ENCODE measurements at regions not wholly inside any gene's neighbourhood (a gene's known extent, or its start where the extent isn't known, plus 50 kb on each side); places are given as distances from the start of the nearest gene placed in this dataset.
"Not testable (repeated sequence)": the region's sequence is repeated elsewhere in the genome, so short reads cannot be mapped to it uniquely, and the experiment has no call there.

DNA sequence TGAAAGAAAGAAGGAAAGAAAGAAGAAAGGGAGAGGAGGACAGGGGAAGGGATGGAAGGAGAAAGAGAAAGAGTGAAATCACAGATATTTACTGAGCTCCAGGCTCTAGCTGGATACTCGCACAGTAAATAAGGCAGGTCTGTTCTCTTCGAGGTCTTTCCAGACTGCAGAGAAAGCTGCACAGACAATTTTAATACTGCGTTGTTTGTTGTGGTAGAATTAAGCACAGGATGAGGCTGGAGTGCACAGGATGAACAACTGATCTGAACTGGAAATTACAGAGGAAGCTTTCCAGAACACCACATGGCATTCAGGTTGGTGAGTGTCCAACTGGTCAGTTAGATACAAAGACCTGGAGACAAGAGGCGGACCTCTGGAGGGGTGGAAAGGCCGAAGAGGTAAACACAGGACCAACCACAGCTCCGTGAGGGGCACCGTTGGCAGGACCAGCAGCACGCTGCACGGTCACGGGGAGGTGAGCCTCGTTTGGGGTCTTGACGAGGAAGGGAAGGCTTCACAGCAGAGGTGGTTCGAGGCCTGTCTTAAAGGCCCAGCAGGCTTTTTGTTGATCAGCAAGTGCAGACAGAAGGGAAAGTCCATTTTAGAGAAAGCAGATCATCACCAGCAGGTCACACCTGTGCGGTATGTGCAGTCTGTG is 121.7 kb downstream of the ATP6V0E2 start:
- not testable (repeated sequence) for DNase-seq

DNA sequence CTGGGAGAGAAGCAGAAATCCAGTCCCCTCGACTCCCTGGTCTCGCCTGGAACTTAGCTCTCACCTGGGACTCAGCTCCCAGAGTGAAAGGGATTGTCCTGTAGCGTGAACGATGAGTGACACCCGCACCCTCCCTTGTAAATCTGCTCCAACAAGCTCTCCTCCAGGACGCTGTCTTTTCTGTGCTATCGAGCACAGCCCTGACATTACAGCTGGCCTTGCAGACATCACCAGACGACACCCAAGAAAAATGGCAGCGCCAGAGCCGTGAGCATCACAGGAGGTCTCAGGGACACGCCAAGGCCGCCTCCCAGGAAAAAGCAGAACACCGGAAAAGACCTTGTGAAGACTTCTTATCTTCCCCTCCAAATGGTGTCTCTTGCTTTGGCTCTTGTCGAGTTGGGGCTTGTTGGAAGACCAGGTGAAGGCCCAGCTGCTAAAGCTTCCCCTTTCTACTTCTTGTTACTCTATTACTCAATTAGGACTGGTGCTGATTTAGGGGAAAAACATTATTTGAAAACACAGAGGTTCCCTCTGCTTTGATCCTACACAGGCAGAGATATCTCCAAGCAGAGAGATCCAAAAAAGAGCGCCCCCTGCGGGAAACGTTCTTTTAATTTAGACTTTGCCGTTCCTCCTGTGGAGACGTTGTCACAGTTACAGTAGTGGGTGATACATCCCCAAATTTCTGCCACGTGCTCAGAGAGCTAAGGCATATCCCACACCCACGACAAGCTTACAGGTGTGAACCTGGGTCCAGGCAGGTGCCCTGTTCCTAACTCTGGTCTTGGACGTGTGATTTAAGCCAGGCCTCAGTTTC is 127.2 kb downstream of the ATP6V0E2 start:
- DNase-seq, result not testable (repeated sequence)

DNA sequence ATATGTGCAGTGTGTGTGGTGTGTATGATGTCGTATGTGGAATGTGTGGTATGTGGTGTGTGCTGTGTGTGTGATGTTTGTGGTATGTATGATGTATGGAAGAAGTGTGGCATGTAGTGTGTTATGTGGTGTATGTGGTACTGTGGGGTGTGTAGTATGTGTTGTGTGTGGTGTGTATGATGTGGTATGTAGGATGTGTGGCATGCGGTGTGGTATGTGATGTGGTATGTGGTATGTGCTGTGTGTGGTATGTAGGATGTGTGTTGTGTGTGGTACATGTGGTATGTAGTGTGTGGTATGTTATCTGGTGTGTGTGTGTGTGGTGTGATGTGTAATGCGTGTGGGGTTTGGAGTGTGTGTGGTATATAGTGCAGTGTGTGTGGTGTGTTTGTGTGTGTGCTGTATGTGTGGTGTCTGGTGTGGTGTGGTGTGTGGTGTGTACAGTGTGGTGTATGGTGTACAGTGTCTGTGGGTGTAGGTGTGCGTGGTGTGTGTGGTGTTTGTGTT is 129.6 kb downstream of the ATP6V0E2 start:
- DNase-seq, result no peak

DNA sequence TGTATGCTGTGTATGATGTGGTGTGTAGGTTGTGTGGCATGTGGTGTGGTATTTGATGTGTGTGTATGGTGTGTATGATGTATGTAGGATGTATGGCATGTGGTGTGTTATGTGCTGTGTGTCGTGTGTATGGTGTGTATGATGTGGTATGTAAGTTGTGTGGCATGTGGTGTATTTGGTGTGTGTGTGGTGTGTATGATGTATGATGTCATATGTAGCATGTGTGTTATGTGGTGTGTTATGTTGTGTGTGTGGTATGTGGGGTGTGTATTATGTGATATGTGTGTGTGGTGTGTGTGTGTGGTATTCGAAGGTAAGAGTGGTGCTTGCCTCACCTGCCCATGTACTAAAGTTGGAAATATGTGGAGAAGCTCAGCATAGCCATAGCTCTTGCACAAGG is 130.2 kb downstream of the ATP6V0E2 start:
- DNase-seq, result not testable (repeated sequence)

DNA sequence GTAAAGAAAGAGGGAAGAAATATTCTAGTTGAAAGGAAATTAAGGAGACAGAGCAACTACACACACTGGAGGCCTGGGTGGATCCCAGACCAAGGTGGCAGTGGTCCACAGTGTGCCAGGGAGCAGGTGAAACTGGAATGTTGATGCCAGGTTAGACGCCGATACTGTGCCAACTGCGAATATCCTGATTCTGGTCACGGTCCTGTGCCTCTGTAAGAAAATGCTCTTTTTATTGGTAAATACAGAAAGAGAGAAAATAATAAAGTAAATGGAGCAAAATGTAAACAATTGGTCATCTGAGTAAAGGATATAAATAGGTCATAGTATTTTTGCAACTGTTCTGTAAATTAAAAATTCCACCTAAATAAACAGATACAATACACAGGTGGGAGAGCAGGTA is 131.1 kb downstream of the ATP6V0E2 start:
- not testable (repeated sequence) for DNase-seq

DNA sequence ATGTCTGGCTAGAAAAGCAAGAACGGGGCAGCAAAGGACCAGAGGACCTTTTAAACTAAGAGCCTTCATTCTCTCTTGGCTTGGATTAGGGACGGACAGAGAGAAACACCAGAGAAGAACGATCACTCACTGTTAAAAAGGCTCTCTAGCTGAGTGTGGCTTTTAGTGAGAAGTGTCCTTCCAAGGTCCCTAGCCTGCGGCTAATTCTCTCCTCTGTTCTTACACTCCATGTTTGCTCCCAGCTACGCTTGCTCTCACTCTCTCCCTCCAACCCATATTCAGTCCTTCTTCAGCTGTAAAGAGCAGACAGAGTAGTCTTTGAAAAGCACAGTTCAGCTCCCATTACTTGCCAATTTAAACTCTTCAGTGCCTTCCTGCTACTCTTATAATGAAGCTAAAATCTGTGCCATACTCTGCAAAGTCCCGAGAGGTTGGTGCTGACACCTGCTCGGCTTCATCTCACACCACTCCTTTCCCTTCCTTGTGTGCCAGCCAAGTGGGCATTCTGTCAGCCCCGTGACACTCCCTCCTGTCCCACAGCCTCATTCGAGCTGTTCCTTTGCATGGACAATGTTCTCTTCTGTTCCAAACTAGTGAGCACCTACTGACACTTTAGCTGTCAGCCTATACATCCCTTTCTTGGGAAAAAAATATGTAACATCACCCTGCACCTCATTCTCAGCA is 136.0 kb downstream of the ATP6V0E2 start:
- DNase-seq, result not testable (repeated sequence)

DNA sequence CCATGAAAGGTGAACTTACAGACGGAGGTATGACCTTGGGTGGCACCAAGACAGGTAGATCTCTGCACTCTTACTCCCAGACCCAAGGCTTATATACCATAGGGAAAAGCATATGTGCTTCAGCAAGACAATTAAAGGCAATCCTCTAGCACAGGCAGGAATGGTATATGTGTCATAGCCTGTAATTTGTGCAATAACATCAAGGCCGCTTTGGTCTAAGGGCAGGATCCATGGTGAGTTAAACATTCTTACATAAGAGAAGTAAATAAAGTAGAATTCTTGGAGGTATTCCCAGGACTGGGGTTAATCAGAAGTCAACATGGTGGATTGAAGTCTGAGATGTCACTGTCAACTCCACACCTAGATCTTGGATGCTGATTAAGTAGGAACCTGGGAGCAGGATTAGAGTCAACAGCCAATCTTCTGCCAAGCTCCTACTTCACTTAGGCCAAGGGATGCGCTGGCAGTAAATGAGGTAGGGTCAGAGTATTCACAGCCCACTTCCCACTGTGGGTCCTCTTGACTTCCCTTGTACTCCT is 143.0 kb downstream of the ATP6V0E2 start:
- DNase-seq, result not testable (repeated sequence)

DNA sequence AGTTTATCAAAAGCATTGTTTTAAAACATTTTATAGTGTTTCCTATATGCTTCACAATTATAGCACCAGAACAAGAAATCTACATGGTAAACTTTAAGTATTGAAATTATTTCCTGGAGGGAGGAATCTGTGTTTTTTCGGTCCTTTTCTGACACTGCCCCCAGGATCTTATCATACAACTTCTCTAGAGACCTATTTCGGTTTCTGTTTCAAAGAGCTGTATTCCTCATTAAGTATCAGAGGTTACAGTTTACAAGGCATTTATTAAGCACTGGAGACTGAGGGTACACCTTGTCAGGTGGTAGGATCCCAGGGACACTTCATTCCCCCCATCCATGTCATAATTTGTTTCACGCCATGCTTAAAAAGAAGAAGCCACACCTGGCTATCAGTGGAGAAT is 146.4 kb downstream of the ATP6V0E2 start:
- not testable (repeated sequence) for DNase-seq

DNA sequence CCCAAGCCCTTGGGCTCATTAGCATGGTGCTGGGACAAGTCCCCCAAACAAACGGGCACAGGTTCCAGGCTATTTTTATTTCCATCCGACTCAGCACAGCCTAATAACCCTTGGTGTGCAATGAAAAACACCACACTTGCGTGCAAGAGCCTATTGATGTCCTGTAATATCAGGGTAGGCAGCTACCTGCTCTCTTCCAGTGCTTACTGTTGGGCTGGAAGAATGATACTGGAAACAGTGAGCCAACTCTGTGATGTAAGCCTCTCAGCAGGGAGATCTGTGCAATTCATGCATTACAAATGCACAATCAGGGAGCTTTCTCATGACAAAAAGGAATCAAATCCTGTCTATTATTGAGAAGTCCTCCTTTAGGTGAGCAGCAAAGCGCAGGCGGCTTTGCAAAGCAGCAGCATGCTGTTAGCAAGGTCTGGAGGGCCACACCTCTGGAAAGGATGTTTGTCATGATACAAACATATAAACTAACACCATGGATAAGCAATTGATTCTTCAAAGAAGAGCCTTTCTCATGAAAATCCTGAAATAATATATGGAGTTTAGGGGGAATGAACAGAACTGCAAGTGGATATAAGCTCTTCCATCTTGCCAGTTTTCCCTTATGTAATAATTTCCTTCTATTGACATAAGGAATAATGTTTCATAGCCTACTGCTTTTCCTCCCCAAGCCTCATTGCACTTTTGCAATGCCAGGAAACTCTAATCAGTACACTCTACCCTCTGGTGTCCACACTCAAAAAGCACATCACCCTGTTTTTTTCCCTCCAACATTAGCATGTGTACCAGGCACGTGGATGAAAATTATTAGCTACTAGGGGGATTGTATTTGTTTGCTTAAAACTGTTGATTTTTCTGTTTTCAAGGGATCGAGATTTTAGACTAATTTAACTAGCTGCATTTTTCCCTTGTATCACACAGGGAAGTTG is 151.1 kb downstream of the ATP6V0E2 start:
- DNase-seq, result not testable (repeated sequence)

DNA sequence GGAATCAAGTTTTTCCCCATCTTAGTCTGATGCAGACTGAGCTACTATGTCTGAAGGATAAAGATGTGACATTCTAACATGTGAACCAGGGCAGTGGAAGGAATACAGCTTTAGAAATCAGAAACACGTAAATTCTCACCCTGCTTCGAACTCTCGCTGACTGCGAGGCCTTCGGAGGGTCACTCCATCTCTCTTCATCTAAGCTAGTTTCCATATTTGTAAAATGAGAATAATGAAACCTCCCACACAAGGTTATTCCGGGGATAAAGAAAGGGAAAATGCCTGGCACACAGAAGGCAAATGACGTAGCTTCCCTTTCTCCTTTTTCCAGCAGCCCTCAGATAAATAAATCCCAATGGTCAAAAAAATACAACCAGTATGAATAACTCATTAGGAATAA is 152.0 kb downstream of the ATP6V0E2 start:
- not testable (repeated sequence) for DNase-seq

DNA sequence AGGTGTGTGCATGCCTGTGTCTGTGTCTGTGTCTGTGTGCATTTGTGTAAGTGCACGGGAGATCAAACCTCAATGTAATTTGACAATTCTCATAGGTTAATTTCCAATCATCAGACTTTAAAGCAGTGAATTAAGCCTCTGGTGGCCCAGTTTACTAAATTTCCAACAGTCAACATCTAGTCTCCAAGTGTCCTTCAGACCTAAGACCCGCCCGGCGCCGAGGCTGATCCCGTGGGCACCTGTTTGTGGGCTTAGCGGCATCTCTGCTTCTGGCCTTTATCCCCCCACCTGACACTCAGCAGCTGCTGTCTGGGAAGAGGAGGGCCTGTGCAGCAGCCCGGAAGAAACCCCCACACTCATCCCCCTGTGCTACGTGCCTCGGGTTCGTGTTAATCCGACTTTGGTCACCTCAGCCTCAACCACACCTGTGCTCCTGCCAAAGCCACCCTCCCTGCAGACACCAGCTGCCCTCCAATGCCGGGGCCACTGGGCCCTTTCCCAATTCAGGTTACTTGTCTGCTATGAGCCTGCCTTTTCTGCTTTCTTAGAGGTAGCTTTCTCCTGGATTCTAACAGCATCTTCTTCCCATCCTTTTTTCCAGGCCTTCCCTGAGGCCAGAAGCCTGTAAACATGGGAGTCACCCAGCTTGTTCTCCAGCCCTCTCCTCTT is 154.7 kb downstream of the ATP6V0E2 start:
- DNase-seq, result not testable (repeated sequence)

DNA sequence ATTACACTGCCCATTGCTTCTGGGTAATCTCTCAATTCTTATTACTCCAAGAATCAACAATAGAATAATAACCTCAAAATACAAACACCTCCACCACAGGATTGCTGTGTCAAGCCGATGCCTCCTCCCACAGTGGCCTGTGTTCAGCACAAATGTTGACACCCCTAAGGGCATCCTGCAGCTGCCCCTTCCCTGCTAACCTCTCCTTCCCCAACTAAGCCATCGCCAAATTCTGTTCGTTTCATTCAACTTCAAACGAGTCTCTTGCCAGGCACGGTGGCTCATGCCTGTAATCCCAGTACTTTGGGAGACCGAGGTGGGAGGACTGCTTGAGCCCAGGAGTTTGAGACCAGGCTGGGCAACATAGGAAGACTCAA is 155.2 kb downstream of the ATP6V0E2 start:
- not testable (repeated sequence) for DNase-seq

DNA sequence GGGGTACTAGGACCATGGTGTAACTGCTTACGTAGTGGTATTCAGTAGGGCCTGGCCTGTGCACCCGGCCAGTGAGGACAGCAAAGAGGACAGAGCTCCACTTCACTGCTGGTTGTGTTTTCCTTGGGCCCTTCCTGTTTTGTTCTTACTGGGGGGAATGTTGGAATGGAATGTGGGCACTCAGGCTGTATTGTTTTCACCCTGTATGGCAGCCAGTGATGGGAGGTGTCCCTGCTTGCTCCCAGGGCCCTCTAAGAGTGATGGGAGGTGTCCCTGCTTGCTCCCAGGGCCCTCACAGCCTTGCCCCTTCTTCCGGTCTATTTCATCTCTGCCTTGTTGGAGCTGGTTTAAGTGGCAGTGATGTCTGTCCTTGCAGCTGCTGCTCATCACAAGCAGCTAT is 158.0 kb downstream of the ATP6V0E2 start:
- DNase-seq, result not testable (repeated sequence)

DNA sequence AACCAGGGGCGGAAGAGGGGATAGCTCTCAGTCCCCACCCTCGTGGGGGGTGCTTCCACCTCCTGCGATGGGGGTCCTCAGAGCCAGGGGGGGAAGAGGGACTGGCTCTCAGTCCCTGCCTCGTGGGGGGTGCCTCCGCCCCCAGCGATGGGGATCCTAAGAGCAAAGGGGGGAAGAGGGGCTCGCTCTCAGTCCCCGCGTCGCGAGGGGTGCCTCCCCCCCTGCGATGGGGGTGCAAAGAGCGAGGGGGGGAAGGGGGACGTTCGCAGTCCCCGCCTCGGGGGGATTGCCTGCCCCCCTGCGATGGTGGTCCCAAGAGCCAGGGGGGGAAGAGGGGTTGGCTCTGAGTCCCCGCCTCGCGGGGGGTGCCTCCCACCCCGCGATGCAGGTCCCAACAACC is 159.9 kb downstream of the ATP6V0E2 start:
- DNase-seq, result not testable (repeated sequence)

DNA sequence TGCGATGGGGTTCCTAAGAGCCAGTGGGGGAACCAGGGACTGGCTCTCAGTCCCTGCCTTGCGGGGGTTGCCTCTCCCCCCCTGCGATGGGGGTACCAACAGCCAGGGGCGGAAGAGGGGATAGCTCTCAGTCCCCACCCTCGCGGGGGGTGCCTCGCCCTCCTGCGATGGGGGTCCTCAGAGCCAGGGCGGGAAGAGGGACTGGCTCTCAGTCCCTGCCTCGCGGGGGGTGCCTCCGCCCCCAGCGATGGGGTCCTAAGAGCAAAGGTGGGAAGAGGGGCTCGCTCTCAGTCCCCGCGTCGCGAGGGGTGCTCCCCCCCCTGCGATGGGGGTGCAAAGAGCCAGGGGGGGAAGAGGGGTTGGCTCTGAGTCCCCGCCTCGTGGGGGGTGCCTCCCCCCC is 162.0 kb downstream of the ATP6V0E2 start:
- not testable (repeated sequence) for DNase-seq

DNA sequence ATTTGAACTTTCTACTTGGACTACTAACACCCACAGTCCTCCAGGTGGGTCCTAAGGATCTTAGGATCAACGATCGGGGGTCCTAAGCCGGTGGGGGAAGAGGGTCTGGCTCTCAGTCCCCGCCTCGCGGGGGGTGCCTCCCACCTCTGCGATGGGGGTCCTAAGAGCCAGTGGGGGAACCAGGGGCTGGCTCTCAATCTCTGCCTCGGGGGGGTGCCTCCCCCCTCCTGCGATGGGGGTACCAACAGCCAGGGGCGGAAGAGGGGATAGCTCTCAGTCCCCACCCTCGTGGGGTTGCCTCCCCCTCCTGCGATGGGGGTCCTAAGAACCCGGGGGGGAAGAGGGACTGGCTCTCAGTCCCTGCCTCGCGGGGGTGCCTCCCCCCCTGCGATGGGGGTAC is 165.3 kb downstream of the ATP6V0E2 start:
- not testable (repeated sequence) for DNase-seq

DNA sequence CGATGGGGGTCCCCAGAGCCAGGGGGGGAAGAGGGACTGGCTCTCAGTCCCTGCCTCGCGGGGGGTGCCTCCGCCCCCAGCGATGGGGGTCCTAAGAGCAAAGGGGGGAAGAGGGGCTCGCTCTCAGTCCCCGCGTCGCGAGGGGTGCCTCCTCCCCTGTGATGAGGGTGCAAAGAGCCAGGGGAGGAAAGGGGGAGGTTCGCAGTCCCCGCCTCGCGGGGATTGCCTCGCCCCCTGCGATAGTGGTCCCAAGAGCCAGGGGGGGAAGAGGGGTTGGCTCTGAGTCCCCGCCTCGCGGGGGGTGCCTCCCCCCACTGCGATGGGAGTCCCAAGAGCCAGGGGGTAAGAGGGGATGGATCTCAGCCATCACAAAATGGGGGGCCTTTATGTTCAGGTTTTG is 168.5 kb downstream of the ATP6V0E2 start:
- DNase-seq, result not testable (repeated sequence)

DNA sequence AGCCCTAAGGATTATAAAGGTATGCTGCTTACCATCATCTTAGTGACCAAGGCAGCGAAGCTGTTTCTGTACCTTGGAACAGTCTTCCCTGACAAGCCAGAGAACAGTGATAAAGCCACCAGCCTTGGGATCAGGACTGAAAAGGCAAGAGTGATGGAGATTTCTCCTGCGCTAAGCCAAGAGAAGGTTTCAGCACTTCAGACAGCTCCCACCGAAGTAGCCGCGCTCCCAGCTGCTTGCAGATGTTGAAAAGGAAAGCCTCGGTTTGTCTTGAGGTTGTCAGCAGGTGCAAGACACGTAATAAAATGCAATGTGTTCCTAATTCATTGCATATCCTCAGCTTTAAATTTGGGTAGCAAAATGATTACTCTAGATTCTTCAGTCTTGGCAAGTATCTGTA is 171.0 kb downstream of the ATP6V0E2 start:
- not testable (repeated sequence) for DNase-seq

DNA sequence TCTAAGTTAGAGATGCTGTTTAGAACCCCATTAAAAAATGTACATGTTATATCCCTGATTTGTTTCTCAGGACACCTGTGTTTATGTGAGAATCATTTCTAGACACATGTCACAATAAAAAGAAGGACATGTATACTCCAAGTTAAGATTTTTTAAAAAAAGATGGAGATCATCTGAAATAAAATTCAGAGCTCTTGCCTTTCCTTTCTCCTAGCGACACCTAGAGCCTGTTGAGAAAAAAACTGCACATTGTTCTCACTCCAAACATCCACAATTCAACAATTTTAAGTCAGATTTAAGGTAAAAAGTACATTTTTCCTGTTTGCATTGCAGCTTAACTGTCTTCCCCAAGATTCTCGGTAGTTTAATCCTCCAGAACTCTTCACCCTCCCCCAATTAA is 171.8 kb downstream of the ATP6V0E2 start:
- DNase-seq, result not testable (repeated sequence)

DNA sequence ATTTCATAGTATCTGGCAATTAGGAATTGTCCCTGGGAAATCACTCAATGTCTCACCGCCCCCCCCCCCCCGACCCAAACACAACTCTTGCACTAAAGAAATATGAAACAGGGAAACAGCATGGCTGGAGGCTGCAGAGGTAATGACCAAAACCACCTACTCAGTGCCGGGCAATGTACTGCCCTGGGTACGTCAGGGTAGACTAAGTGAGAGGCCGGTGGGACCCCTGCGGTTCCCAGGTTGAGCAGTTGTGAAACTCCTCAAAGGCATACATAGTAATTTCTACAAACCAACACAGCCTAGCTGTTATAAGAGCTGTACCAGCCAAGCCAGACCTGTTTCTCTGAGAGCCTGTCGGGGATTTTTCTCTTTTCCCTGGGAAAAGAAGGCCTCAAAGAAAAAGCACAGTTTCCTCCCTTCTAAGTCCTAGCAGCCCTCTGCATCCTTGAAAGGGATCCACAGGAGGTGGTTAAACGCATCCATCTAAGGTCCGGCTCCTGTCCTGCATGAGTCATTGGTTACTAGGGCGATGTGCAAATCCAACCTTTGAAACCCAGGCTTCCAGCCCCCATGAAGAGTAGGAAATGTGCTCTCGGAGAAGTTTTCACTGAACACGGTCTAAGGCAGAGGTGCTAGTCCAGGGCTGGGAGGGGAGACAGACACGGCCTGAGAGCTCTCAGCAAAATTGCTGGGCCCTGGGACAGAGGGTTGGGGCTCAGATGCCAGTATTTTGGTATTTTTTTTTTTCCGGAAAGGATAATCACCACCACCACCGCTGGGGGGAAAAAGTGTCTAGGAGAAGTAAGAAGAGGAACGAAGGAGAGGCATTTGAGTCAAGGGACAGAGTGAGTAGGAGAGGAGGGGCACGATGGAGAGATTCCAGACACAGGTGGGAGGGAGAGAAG is 172.8 kb downstream of the ATP6V0E2 start:
- not testable (repeated sequence) for DNase-seq

Data from NCI-H1930 (cell line).